Mesendoderm (in vitro differentiated cells): ENCODE measurements at regions not wholly inside any gene's neighbourhood (a gene's known extent, or its start where the extent isn't known, plus 50 kb on each side); places are given as distances from the start of the nearest gene placed in this dataset.

Experiments
- DNase-seq: peaks from one replicate; pipeline ENCODE4 v3.0.0; 2013
- H2AK5ac ChIP-seq: 2 replicates; pipeline ENCODE4 v1.6.1; 2013; ENCODE audit warnings: low read length, inconsistent platforms
- H2BK120ac ChIP-seq: 2 replicates; pipeline ENCODE4 v1.6.1; 2013; ENCODE audit warnings: low read depth, mild to moderate bottlenecking, low read length, moderate library complexity, mixed read lengths
- H2BK15ac ChIP-seq: replicated peaks from 2 replicates; pipeline ENCODE4 v1.6.1; 2013; ENCODE audit warnings: low read depth, mild to moderate bottlenecking, moderate library complexity
- H2BK5ac ChIP-seq: 2 replicates; pipeline ENCODE4 v1.6.1; 2013; ENCODE audit warnings: low read length, inconsistent platforms
- H3K18ac ChIP-seq: 2 replicates; pipeline ENCODE4 v1.6.1; 2013; ENCODE audit warnings: mild to moderate bottlenecking, low read length, mixed read lengths
- H3K23ac ChIP-seq: one replicate; pipeline ENCODE4 v1.6.1; 2013; ENCODE audit warnings: low read length
- H3K27ac ChIP-seq: 2 replicates; pipeline ENCODE4 v1.5.1; 2013; ENCODE audit warnings: low read depth, mild to moderate bottlenecking, inconsistent platforms, low read length, moderate library complexity
- H3K27me3 ChIP-seq: 2 replicates; pipeline ENCODE4 v1.6.1; 2013; ENCODE audit warnings: low read length, control low read depth, mild to moderate bottlenecking, inconsistent platforms; ENCODE audit not compliant: insufficient read depth, poor library complexity
- H3K36me3 ChIP-seq: 2 replicates; pipeline ENCODE4 v1.6.1; 2013; ENCODE audit warnings: low read length, inconsistent platforms; ENCODE audit not compliant: control insufficient read depth, insufficient read depth
- H3K4ac ChIP-seq: one replicate; pipeline ENCODE4 v1.6.1; 2013; ENCODE audit warnings: low read depth, mild to moderate bottlenecking, low read length, moderate library complexity
- H3K4me1 ChIP-seq: 2 replicates; pipeline ENCODE4 v1.6.1; 2013; ENCODE audit warnings: low read depth, low read length, inconsistent platforms; ENCODE audit not compliant: control insufficient read depth
- H3K4me2 ChIP-seq: 2 replicates; pipeline ENCODE4 v1.6.1; 2013; ENCODE audit warnings: low read length
- H3K4me3 ChIP-seq: 2 replicates; pipeline ENCODE4 v1.5.1; 2013; ENCODE audit warnings: mild to moderate bottlenecking, low read length
- H3K56ac ChIP-seq: one replicate; pipeline ENCODE4 v1.6.1; 2013; ENCODE audit warnings: low read length
- H3K79me1 ChIP-seq: 2 replicates; pipeline ENCODE4 v1.6.1; 2013; ENCODE audit warnings: low read length, inconsistent platforms
- H3K79me2 ChIP-seq: 2 replicates; pipeline ENCODE4 v1.6.1; 2013; ENCODE audit warnings: mild to moderate bottlenecking, low read length; ENCODE audit not compliant: control insufficient read depth, insufficient read depth
- H3K9ac ChIP-seq: 2 replicates; pipeline ENCODE4 v1.6.1; 2013; ENCODE audit warnings: low read length, inconsistent platforms
- H4K5ac ChIP-seq: one replicate; pipeline ENCODE4 v1.6.1; 2013; ENCODE audit warnings: low read length
- H4K8ac ChIP-seq: one replicate; pipeline ENCODE4 v1.6.1; 2013; ENCODE audit warnings: low read depth, mild to moderate bottlenecking, control low read depth, low read length, moderate library complexity
- WGBS: extraction: QIAGEN DNeasy Blood & Tissue Kit; methylation state at CpG from one replicate; pipeline ENCODE4 v1.1.7; 2013; ENCODE audit warnings: low lambda C conversion rate, missing lambda C conversion rate; ENCODE audit not compliant: insufficient coverage; ENCODE audit errors: extremely low coverage; 5-methylcytosine and 5-hydroxymethylcytosine counted together

GRCh38 chr3:144265542-144266100, 294.0 kb downstream of the DIPK2A start:
- no peaks in the 10 kb centered on the region for H3K36me3 ChIP-seq
- no peak for DNase-seq
- H3K27me3 ChIP-seq: no peaks in the 10 kb centered on the region
- no peak overlapping the region for H3K9ac ChIP-seq
- no peak overlapping the region for H4K5ac ChIP-seq
- H3K79me1 ChIP-seq: no peaks in the 10 kb centered on the region
- no peak overlapping the region for H2AK5ac ChIP-seq
- H3K4ac ChIP-seq: no peak overlapping the region
- no peak overlapping the region for H3K18ac ChIP-seq
- no peak overlapping the region for H3K56ac ChIP-seq
- H3K4me2 ChIP-seq: no peak overlapping the region
- no peaks in the 10 kb centered on the region for H3K79me2 ChIP-seq
- H3K23ac ChIP-seq: no peak overlapping the region
- H4K8ac ChIP-seq: no peak overlapping the region
- no peak overlapping the region for H2BK15ac ChIP-seq
- H3K4me3 ChIP-seq: no peak overlapping the region
- no CpG with 5 or more reads among the region's 3 CpGs for WGBS
- no peak overlapping the region for H2BK120ac ChIP-seq
- H2BK5ac ChIP-seq: no peak overlapping the region
- H3K4me1 ChIP-seq: no peaks in the 10 kb centered on the region
- H3K27ac ChIP-seq: no peak overlapping the region

DNA sequence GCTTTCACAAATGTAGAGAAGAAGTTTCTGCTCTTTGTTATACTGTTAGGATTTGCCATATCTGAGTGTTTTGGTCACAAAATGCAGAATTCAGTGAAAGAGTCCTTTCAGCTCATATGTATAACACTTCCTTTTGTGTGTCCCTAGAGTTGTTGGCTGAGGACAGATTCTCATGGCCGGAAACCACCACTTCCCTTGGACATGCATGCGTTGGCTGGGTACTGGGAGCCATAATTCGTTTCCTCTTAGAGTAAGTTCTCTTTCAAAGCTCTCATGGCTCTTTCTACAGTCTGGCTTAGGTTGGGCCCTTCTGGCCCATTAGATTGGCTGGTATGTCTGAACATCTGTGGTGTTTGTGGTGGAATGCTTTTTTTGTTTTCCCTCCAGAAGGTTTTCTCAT, 298.5 kb downstream of the DIPK2A start:
- Histone ChIP-seq H3K27me3 (no peaks in the 10 kb centered on the region), H3K4ac (no peak overlapping the region), H3K36me3 (no peaks in the 10 kb centered on the region), H2BK15ac (no peak overlapping the region), H3K9ac (no peak overlapping the region), H3K79me2 (no peaks in the 10 kb centered on the region), H2BK120ac (no peak overlapping the region), H2AK5ac (no peak overlapping the region), H3K4me2 (no peak overlapping the region), H3K18ac (no peak overlapping the region), H4K5ac (no peak overlapping the region), H3K56ac (no peak overlapping the region), H2BK5ac (no peak overlapping the region), H3K79me1 (no peaks in the 10 kb centered on the region), H3K4me1 (no peaks in the 10 kb centered on the region), H4K8ac (no peak overlapping the region), H3K27ac (no peak overlapping the region), H3K4me3 (no peak overlapping the region), H3K23ac (no peak overlapping the region)
- DNase-seq: no peak
- no CpG with 5 or more reads among the region's 3 CpGs for WGBS

DNA sequence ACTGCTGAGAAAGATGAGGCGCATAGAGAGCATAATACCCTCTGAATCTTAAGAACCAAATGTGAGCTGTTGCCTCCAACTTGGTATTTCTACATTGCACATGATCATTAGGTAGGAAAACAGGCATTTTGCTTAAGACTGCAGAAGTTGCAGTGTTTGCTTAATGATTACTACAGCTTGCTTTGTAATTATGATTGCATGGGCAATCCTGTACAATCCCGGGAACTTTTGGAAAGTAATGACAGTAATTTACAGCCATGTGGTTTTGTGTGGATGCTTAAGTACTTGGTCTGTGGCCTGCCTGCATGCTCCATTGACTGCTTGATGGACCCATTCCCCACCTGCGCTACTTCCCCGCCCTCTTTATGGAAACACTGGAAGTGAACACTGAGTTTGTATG, 301.1 kb downstream of the DIPK2A start:
- no CpG with 5 or more reads among the region's 4 CpGs for WGBS
- no peak overlapping the region for H3K23ac ChIP-seq

DNA sequence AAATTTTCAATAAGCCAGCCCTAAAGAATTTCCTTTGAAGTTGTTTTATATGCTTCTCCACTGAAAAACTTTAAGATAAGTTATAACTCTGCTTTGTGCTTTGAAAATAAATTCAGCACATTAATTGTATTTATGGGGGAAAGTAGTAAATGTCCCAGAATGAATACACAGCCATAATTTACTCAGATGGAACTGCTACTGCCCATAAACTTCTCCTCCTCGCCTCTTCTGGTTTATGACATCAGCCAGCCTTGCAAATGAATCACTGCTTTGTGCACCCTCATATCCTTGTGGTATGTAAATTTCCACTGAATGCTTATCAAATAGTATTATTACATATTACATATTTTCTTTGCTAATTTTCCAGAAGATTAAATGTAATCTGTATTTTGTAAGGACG, 302.0 kb downstream of the DIPK2A start:
- Histone ChIP-seq H3K9ac (no peak overlapping the region), H3K79me1 (no peaks in the 10 kb centered on the region), H2BK120ac (no peak overlapping the region), H3K4me2 (no peak overlapping the region), H3K4ac (no peak overlapping the region), H3K36me3 (no peaks in the 10 kb centered on the region), H3K27ac (no peak overlapping the region), H2AK5ac (no peak overlapping the region), H3K23ac (no peak overlapping the region), H4K8ac (no peak overlapping the region), H3K4me1 (no peaks in the 10 kb centered on the region), H3K27me3 (no peaks in the 10 kb centered on the region), H3K79me2 (no peaks in the 10 kb centered on the region), H2BK5ac (no peak overlapping the region), H2BK15ac (no peak overlapping the region), H3K18ac (no peak overlapping the region), H3K4me3 (no peak overlapping the region), H3K56ac (no peak overlapping the region), H4K5ac (no peak overlapping the region)
- WGBS: no CpG with 5 or more reads among the region's 2 CpGs
- DNase-seq: no peak

More for the DNA sequence above, 301.1 kb downstream of the DIPK2A start:
- Histone ChIP-seq H3K4me2 (no peak overlapping the region), H2BK120ac (no peak overlapping the region), H3K4ac (no peak overlapping the region), H3K27ac (no peak overlapping the region), H2AK5ac (no peak overlapping the region), H2BK15ac (no peak overlapping the region), H3K36me3 (no peaks in the 10 kb centered on the region), H4K5ac (no peak overlapping the region), H4K8ac (no peak overlapping the region), H3K4me3 (no peak overlapping the region), H2BK5ac (no peak overlapping the region), H3K79me2 (no peaks in the 10 kb centered on the region), H3K56ac (no peak overlapping the region), H3K79me1 (no peaks in the 10 kb centered on the region), H3K4me1 (no peaks in the 10 kb centered on the region), H3K27me3 (no peaks in the 10 kb centered on the region), H3K9ac (no peak overlapping the region), H3K18ac (no peak overlapping the region)
- no peak for DNase-seq

- Histone ChIP-seq H3K27ac (no peak overlapping the region), H4K5ac (no peak overlapping the region)
- no peak for DNase-seq
Measured at GRCh38 chr3:144275005-144275404, 303.4 kb downstream of the DIPK2A start.

GRCh38 chr3:144282313-144282712, 310.7 kb downstream of the DIPK2A start:
- Histone ChIP-seq H3K4me1 (no peaks in the 10 kb centered on the region), H4K5ac (no peak overlapping the region), H2AK5ac (no peak overlapping the region), H3K9ac (no peak overlapping the region), H3K56ac (no peak overlapping the region), H3K36me3 (no peaks in the 10 kb centered on the region), H3K4me2 (no peak overlapping the region), H3K79me2 (no peaks in the 10 kb centered on the region), H3K79me1 (no peaks in the 10 kb centered on the region), H2BK120ac (no peak overlapping the region), H3K27me3 (no peaks in the 10 kb centered on the region), H2BK5ac (no peak overlapping the region), H3K18ac (no peak overlapping the region), H3K4ac (no peak overlapping the region), H4K8ac (no peak overlapping the region), H3K23ac (no peak overlapping the region), H2BK15ac (no peak overlapping the region), H3K27ac (no peak overlapping the region), H3K4me3 (no peak overlapping the region)
- no peak for DNase-seq
- WGBS: no CpG with 5 or more reads among the region's 2 CpGs

More at GRCh38 chr3:144275005-144275404, 303.4 kb downstream of the DIPK2A start:
- H3K18ac ChIP-seq: no peak overlapping the region
- no peak overlapping the region for H2BK5ac ChIP-seq
- H3K4me3 ChIP-seq: no peak overlapping the region
- no peak overlapping the region for H3K4me2 ChIP-seq
- H2AK5ac ChIP-seq: no peak overlapping the region
- no peak overlapping the region for H2BK120ac ChIP-seq
- no peaks in the 10 kb centered on the region for H3K79me1 ChIP-seq
- no peak overlapping the region for H4K8ac ChIP-seq
- H3K56ac ChIP-seq: no peak overlapping the region
- no peak overlapping the region for H3K9ac ChIP-seq
- H3K4ac ChIP-seq: no peak overlapping the region
- H3K23ac ChIP-seq: no peak overlapping the region
- H3K27me3 ChIP-seq: no peaks in the 10 kb centered on the region
- H3K4me1 ChIP-seq: no peaks in the 10 kb centered on the region
- no peaks in the 10 kb centered on the region for H3K36me3 ChIP-seq
- no peaks in the 10 kb centered on the region for H3K79me2 ChIP-seq
- H2BK15ac ChIP-seq: no peak overlapping the region
